Muscle of leg (tissue), 3 donors: ENCODE measurements at regions not wholly inside any gene's neighbourhood (a gene's known extent, or its start where the extent isn't known, plus 50 kb on each side); places are given as distances from the start of the nearest gene placed in this dataset.
"Not testable (repeated sequence)": the region's sequence is repeated elsewhere in the genome, so short reads cannot be mapped to it uniquely, and the experiment has no call there.

Source experiments
- DNase-seq: peaks from one replicate; pipeline ENCODE4 v3.0.0; 2013
- H3K27ac ChIP-seq: one replicate; pipeline ENCODE4 v1.5.1; 2013; ENCODE audit warnings: mild to moderate bottlenecking, low read length, control low read depth
- H3K27me3 ChIP-seq: one replicate; pipeline ENCODE4 v1.6.1; 2013; ENCODE audit warnings: low read length; ENCODE audit not compliant: control insufficient read depth, insufficient read depth
- H3K36me3 ChIP-seq: one replicate; pipeline ENCODE4 v1.6.1; 2013; ENCODE audit warnings: low read length; ENCODE audit not compliant: control insufficient read depth, insufficient read depth
- H3K4me1 ChIP-seq: one replicate; pipeline ENCODE4 v1.6.1; 2013; ENCODE audit warnings: low read length; ENCODE audit not compliant: control insufficient read depth, insufficient read depth
- H3K4me3 ChIP-seq: one replicate; pipeline ENCODE4 v1.5.1; 2013; ENCODE audit warnings: low read length, control low read depth
- H3K9me3 ChIP-seq: replicated peaks from 2 replicates; pipeline ENCODE4 v1.6.1; 2013; ENCODE audit warnings: low read depth, low read length; ENCODE audit not compliant: control insufficient read depth
- WGBS: methylation state at CpG from one replicate; pipeline ENCODE4 v1.1.5; 2013; ENCODE audit warnings: missing lambda C conversion rate; ENCODE audit not compliant: insufficient coverage; 5-methylcytosine and 5-hydroxymethylcytosine counted together

- not testable (repeated sequence) for H3K4me3 ChIP-seq, DNase-seq, H3K36me3 ChIP-seq, H3K27me3 ChIP-seq, H3K4me1 ChIP-seq, H3K27ac ChIP-seq
- no CpG with 5 or more reads among the region's 1 CpG for WGBS
- peaks cover 12% of the 10 kb centered on the region for H3K9me3 ChIP-seq
Observed at GRCh38 chr6:66092306-66092705, 385.3 kb upstream of the EYS start.

DNA sequence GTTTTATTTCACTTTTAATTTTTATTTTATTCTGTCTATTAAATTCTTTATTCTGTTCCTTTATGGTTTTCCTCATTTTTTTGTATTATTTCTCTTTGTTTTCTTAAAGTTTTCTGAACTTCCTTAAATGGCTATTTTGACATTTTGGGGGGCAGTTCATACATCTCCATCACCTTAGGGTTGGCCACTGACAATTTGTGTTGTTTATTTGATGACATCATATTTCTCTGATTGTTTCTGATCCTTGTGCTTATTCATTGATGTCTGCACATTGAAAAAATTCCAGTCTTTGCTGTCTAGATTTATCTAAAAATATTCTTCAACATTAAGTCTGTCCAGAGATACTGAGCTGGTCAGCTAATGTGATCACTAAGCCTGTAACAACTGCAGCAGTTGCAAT is 379.5 kb upstream of the EYS start:
- no peak for DNase-seq
- Histone ChIP-seq H3K4me3 (no peak overlapping the region), H3K27me3 (no peaks in the 10 kb centered on the region)

DNA sequence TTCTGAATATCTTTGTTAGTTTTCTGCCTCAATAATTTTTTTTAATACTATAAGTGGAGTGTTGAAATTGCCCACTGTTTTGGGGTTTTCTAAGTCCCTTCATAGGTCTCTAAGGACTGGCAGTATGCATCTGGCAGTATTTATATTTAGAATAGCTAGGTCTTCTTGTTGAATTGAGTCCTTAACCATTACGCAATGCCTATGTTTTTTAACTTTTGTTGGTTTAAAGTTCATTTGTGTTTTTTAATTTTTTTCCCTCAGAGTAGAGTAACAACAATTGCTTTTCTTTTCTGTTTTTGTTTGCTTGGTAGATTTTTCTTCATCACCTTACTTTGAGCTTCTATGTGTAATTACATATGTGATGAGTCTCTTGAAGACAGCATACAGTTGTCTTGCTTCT is 375.9 kb upstream of the EYS start:
- Histone ChIP-seq H3K27me3 (no peaks in the 10 kb centered on the region), H3K27ac (no peak overlapping the region), H3K9me3 (peaks cover 23% of the 10 kb centered on the region), H3K4me3 (no peak overlapping the region), H3K4me1 (no peaks in the 10 kb centered on the region), H3K36me3 (no peaks in the 10 kb centered on the region)
- WGBS, result no CpG with 5 or more reads among the region's 1 CpG
- DNase-seq, result no peak

More for the DNA sequence above, 379.5 kb upstream of the EYS start:
- H3K4me1 ChIP-seq, result no peaks in the 10 kb centered on the region
- no peaks in the 10 kb centered on the region for H3K36me3 ChIP-seq
- no peak overlapping the region for H3K27ac ChIP-seq
- H3K9me3 ChIP-seq, result peaks cover 31% of the 10 kb centered on the region

GRCh38 chr6:66068907-66069306 is 361.9 kb upstream of the EYS start:
- Histone ChIP-seq H3K36me3 (no peaks in the 10 kb centered on the region), H3K4me1 (no peaks in the 10 kb centered on the region), H3K9me3 (peaks cover 5% of the 10 kb centered on the region), H3K27ac (no peak overlapping the region), H3K27me3 (no peaks in the 10 kb centered on the region), H3K4me3 (no peak overlapping the region)
- no peak for DNase-seq

GRCh38 chr6:66068033-66068432 is 361.0 kb upstream of the EYS start:
- Histone ChIP-seq H3K4me3 (no peak overlapping the region), H3K4me1 (no peaks in the 10 kb centered on the region), H3K9me3 (peaks cover 3% of the 10 kb centered on the region), H3K27ac (no peak overlapping the region), H3K36me3 (no peaks in the 10 kb centered on the region), H3K27me3 (no peaks in the 10 kb centered on the region)
- no peak for DNase-seq

GRCh38 chr6:66065313-66065712 is 358.3 kb upstream of the EYS start:
- DNase-seq, result no peak
- Histone ChIP-seq H3K4me1 (no peaks in the 10 kb centered on the region), H3K4me3 (no peak overlapping the region), H3K36me3 (no peaks in the 10 kb centered on the region), H3K27ac (no peak overlapping the region), H3K9me3 (peaks cover 3% of the 10 kb centered on the region), H3K27me3 (no peaks in the 10 kb centered on the region)
- WGBS, result no CpG with 5 or more reads among the region's 1 CpG

DNA sequence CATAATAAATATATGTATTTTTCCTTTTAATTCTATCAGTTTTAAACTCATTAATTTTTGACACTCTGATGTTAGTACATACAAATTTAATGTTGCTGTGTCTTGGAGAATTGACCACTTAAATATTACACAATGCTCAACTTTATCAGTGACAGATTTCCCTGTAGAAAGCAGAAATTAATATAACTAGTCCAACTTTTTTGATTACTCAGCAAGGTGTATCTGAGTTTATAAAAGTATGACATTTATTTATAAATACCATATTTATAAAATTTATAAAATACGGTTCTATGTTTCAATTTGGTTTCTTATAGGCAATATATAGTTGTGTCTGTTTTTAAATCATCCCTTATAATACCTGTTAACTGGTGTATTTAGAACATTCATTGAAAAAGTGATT is 350.0 kb upstream of the EYS start:
- DNase-seq, result no peak
- WGBS, result no CpG with 5 or more reads among the region's 1 CpG
- Histone ChIP-seq H3K4me3 (no peak overlapping the region), H3K27me3 (no peaks in the 10 kb centered on the region), H3K4me1 (no peaks in the 10 kb centered on the region), H3K36me3 (no peaks in the 10 kb centered on the region), H3K9me3 (no peaks in the 10 kb centered on the region), H3K27ac (no peak overlapping the region)

DNA sequence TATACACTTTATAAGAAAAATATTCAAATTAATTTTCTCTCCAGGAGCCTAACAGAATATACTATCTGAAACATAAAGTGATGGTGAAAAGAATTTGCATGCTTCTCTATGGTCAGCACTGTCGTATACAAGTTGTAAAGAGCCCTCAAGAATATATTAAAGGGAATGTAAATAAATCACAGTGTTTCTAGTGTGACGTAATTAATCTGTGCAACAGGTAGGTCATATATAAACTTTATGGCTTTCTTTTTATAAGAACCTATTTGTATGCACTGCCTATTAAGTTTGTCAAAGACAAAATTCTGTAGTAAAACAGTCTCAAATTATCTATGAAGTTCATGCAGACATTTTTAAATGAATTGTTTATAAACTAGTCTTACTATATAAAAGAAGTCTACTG is 347.9 kb upstream of the EYS start:
- Histone ChIP-seq H3K4me1 (no peaks in the 10 kb centered on the region), H3K9me3 (no peaks in the 10 kb centered on the region), H3K27me3 (no peaks in the 10 kb centered on the region), H3K4me3 (no peak overlapping the region), H3K36me3 (no peaks in the 10 kb centered on the region), H3K27ac (no peak overlapping the region)
- no CpG with 5 or more reads among the region's 2 CpGs for WGBS
- DNase-seq, result no peak

- H3K27me3 ChIP-seq, result no peaks in the 10 kb centered on the region
- H3K4me1 ChIP-seq, result no peaks in the 10 kb centered on the region
- H3K4me3 ChIP-seq, result no peak overlapping the region
- no peaks in the 10 kb centered on the region for H3K36me3 ChIP-seq
- H3K27ac ChIP-seq, result no peak overlapping the region
- H3K9me3 ChIP-seq, result no peaks in the 10 kb centered on the region
- no peak for DNase-seq
- no CpG with 5 or more reads among the region's 5 CpGs for WGBS
Observed at GRCh38 chr6:66051812-66052211, 344.8 kb upstream of the EYS start.

- WGBS, result no CpG with 5 or more reads among the region's 3 CpGs
- Histone ChIP-seq H3K4me3 (no peak overlapping the region), H3K4me1 (no peaks in the 10 kb centered on the region), H3K36me3 (no peaks in the 10 kb centered on the region), H3K27ac (no peak overlapping the region), H3K27me3 (no peaks in the 10 kb centered on the region), H3K9me3 (peaks cover 4% of the 10 kb centered on the region)
- no peak for DNase-seq
Observed at GRCh38 chr6:66048684-66049474, 341.9 kb upstream of the EYS start.

DNA sequence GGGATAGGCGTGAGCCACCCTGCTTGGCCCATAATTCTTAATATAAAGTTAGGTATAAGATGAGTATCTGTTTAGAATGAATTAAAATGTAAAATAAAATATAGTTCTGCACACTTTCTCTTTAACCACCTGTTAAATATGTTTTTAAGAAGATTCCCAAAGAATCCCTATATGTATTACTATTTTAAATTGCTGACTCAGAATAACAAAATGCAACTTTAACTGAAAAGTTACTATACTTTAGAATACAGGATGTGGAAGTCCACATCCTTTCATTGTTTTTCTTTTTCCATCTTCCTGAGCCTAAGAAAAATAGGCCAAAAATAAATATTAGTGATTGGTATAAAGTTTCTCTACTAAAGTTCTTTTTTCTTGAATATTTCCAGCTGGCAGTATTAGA is 325.6 kb upstream of the EYS start:
- Histone ChIP-seq H3K4me3 (no peak overlapping the region), H3K27me3 (no peaks in the 10 kb centered on the region), H3K4me1 (no peaks in the 10 kb centered on the region), H3K27ac (no peak overlapping the region), H3K36me3 (no peaks in the 10 kb centered on the region), H3K9me3 (no peaks in the 10 kb centered on the region)
- no CpG with 5 or more reads among the region's 1 CpG for WGBS
- DNase-seq, result no peak
